Ectodermal cell (in vitro differentiated cells): ENCODE measurements at regions not wholly inside any gene's neighbourhood (a gene's known extent, or its start where the extent isn't known, plus 50 kb on each side); places are given as distances from the start of the nearest gene placed in this dataset.
"Not testable (repeated sequence)": the region's sequence is repeated elsewhere in the genome, so short reads cannot be mapped to it uniquely, and the experiment has no call there.

Experiments used
- H3K27ac ChIP-seq: 2 replicates; pipeline ENCODE4 v1.7.0; 2013; ENCODE audit warnings: mild to moderate bottlenecking, low read depth, low read length; ENCODE audit not compliant: insufficient read depth, poor library complexity, severe bottlenecking
- H3K27me3 ChIP-seq: 2 replicates; pipeline ENCODE4 v1.7.0; 2013; ENCODE audit warnings: mild to moderate bottlenecking, low read length; ENCODE audit not compliant: insufficient read depth, control insufficient read depth, poor library complexity, severe bottlenecking
- H3K36me3 ChIP-seq: one replicate; pipeline ENCODE4 v1.7.0; 2013; ENCODE audit warnings: low read length; ENCODE audit not compliant: control insufficient read depth, insufficient read depth
- H3K4me1 ChIP-seq: one replicate; pipeline ENCODE4 v1.7.0; 2013; ENCODE audit warnings: low read length; ENCODE audit not compliant: control insufficient read depth, insufficient read depth
- H3K4me3 ChIP-seq: 2 replicates; pipeline ENCODE4 v1.7.0; 2013; ENCODE audit warnings: low read depth, low read length, control low read depth; ENCODE audit not compliant: insufficient read depth
- H3K9me3 ChIP-seq: 2 replicates; pipeline ENCODE4 v1.7.0; 2013; ENCODE audit warnings: mild to moderate bottlenecking, low read length, moderate library complexity; ENCODE audit not compliant: control insufficient read depth
- WGBS, 2 experiments: methylation state at CpG; one replicate each; pipeline ENCODE4 v1.1.7; 2013; ENCODE audit warnings: missing lambda C conversion rate in 2 of 2; 5-methylcytosine and 5-hydroxymethylcytosine counted together

- no peaks in the 10 kb centered on the region for H3K9me3 ChIP-seq
- H3K27me3 ChIP-seq, result peaks cover 16% of the 10 kb centered on the region
- H3K4me3 ChIP-seq, result no peak overlapping the region
- WGBS, 2 experiments, result 8 to 17% methylated on average over 6 of the region's 6 CpGs
- peaks cover 29% of the 10 kb centered on the region for H3K4me1 ChIP-seq
- H3K36me3 ChIP-seq, result no peaks in the 10 kb centered on the region
- H3K27ac ChIP-seq, result no peak overlapping the region
Observed at GRCh38 chr2:118371515-118371914, 283.2 kb downstream of the INSIG2 start.

- Histone ChIP-seq H3K27me3 (peaks cover 15% of the 10 kb centered on the region), H3K4me1 (peaks cover 28% of the 10 kb centered on the region)
- H3K36me3 ChIP-seq, H3K4me3 ChIP-seq, H3K9me3 ChIP-seq, H3K27ac ChIP-seq: not testable (repeated sequence)
- WGBS, 2 experiments, result 42 to 48% methylated on average over 7 of the region's 7 CpGs
Observed at GRCh38 chr2:118369521-118369920, 281.2 kb downstream of the INSIG2 start.

GRCh38 chr2:118363604-118364003 lies 275.3 kb downstream of the INSIG2 start:
- 87 to 94% methylated on average over 2 of the region's 2 CpGs for WGBS, 2 experiments
- no peaks in the 10 kb centered on the region for H3K27me3 ChIP-seq
- no peaks in the 10 kb centered on the region for H3K9me3 ChIP-seq
- no peak overlapping the region for H3K4me3 ChIP-seq
- no peak overlapping the region for H3K27ac ChIP-seq
- H3K4me1 ChIP-seq, result no peaks in the 10 kb centered on the region
- H3K36me3 ChIP-seq, result no peaks in the 10 kb centered on the region

- Histone ChIP-seq H3K27ac (no peak overlapping the region), H3K4me1 (peaks cover 7% of the 10 kb centered on the region), H3K27me3 (no peaks in the 10 kb centered on the region), H3K9me3 (no peaks in the 10 kb centered on the region), H3K36me3 (no peaks in the 10 kb centered on the region), H3K4me3 (no peak overlapping the region)
- WGBS, 2 experiments, result 100% methylated on average over 1 of the region's 1 CpG; no CpG with 5 or more reads in 1 of the 2 experiments
Observed at GRCh38 chr2:118356051-118356450, 267.8 kb downstream of the INSIG2 start.

GRCh38 chr2:118351796-118352195 lies 263.5 kb downstream of the INSIG2 start:
- no peak overlapping the region for H3K4me3 ChIP-seq
- no peaks in the 10 kb centered on the region for H3K27me3 ChIP-seq
- no peaks in the 10 kb centered on the region for H3K36me3 ChIP-seq
- peaks cover 11% of the 10 kb centered on the region for H3K4me1 ChIP-seq
- H3K27ac ChIP-seq, result no peak overlapping the region
- WGBS, 2 experiments, result 79 to 85% methylated on average over 2 of the region's 2 CpGs
- no peaks in the 10 kb centered on the region for H3K9me3 ChIP-seq

GRCh38 chr2:118350621-118351020 lies 262.4 kb downstream of the INSIG2 start:
- H3K4me3 ChIP-seq, result no peak overlapping the region
- WGBS, 2 experiments, result no CpG with 5 or more reads among the region's 1 CpG
- H3K9me3 ChIP-seq, result no peaks in the 10 kb centered on the region
- H3K4me1 ChIP-seq, result peaks cover 12% of the 10 kb centered on the region
- H3K27ac ChIP-seq, result no peak overlapping the region
- H3K27me3 ChIP-seq, result no peaks in the 10 kb centered on the region
- no peaks in the 10 kb centered on the region for H3K36me3 ChIP-seq

GRCh38 chr2:118349365-118349764 lies 261.1 kb downstream of the INSIG2 start:
- Histone ChIP-seq H3K4me3 (no peak overlapping the region), H3K4me1 (peaks cover 12% of the 10 kb centered on the region), H3K36me3 (no peaks in the 10 kb centered on the region), H3K9me3 (no peaks in the 10 kb centered on the region), H3K27me3 (no peaks in the 10 kb centered on the region), H3K27ac (no peak overlapping the region)
- 93 to 95% methylated on average over 2 of the region's 2 CpGs for WGBS, 2 experiments

- Histone ChIP-seq H3K27ac (no peak overlapping the region), H3K4me3 (no peak overlapping the region), H3K9me3 (no peaks in the 10 kb centered on the region), H3K4me1 (peaks cover 12% of the 10 kb centered on the region), H3K27me3 (no peaks in the 10 kb centered on the region), H3K36me3 (no peaks in the 10 kb centered on the region)
- 92 to 95% methylated on average over 4 of the region's 4 CpGs for WGBS, 2 experiments
Observed at GRCh38 chr2:118348380-118349034, 260.2 kb downstream of the INSIG2 start.

- peaks cover 6% of the 10 kb centered on the region for H3K4me1 ChIP-seq
- WGBS, 2 experiments, result 83 to 95% methylated on average over 3 of the region's 3 CpGs
Observed at GRCh38 chr2:118345465-118345864, 257.2 kb downstream of the INSIG2 start.

GRCh38 chr2:118340103-118340502 lies 251.8 kb downstream of the INSIG2 start:
- no peak overlapping the region for H3K27ac ChIP-seq
- H3K27me3 ChIP-seq, result no peaks in the 10 kb centered on the region
- H3K4me3 ChIP-seq, result no peak overlapping the region
- WGBS, 2 experiments, result 27 to 34% methylated on average over 5 of the region's 5 CpGs
- H3K9me3 ChIP-seq, result no peaks in the 10 kb centered on the region
- H3K36me3 ChIP-seq, result no peaks in the 10 kb centered on the region
- H3K4me1 ChIP-seq, result no peaks in the 10 kb centered on the region

More at GRCh38 chr2:118345465-118345864, 257.2 kb downstream of the INSIG2 start:
- no peak overlapping the region for H3K27ac ChIP-seq
- H3K36me3 ChIP-seq, result no peaks in the 10 kb centered on the region
- no peaks in the 10 kb centered on the region for H3K27me3 ChIP-seq
- no peaks in the 10 kb centered on the region for H3K9me3 ChIP-seq
- no peak overlapping the region for H3K4me3 ChIP-seq
